Trophoblast cell (in vitro differentiated cells and primary cell): ENCODE measurements at regions not wholly inside any gene's neighbourhood (a gene's known extent, or its start where the extent isn't known, plus 50 kb on each side); places are given as distances from the start of the nearest gene placed in this dataset.

Experiments
- DNase-seq, 2 donors: peaks; one replicate each; pipeline ENCODE4 v3.0.0-alpha.2; 2016
- H2AFZ ChIP-seq: 2 replicates; pipeline ENCODE4 v1.6.1; 2013; ENCODE audit warnings: low read length, moderate library complexity, mild to moderate bottlenecking; ENCODE audit not compliant: insufficient read depth, poor library complexity
- H2AK5ac ChIP-seq: 2 replicates; pipeline ENCODE4 v1.6.1; 2013; ENCODE audit warnings: mild to moderate bottlenecking, low read length
- H2BK120ac ChIP-seq: 2 replicates; pipeline ENCODE4 v1.6.1; 2013; ENCODE audit warnings: low read length, mild to moderate bottlenecking, moderate library complexity; ENCODE audit not compliant: insufficient read depth, poor library complexity
- H2BK12ac ChIP-seq: 2 replicates; pipeline ENCODE4 v1.6.1; 2013; ENCODE audit warnings: mild to moderate bottlenecking, low read length, moderate library complexity
- H2BK5ac ChIP-seq: 2 replicates; pipeline ENCODE4 v1.6.1; 2013; ENCODE audit warnings: low read length, low read depth, moderate library complexity, mild to moderate bottlenecking; ENCODE audit not compliant: poor library complexity
- H3K14ac ChIP-seq: 2 replicates; pipeline ENCODE4 v1.6.1; 2013; ENCODE audit warnings: mild to moderate bottlenecking, low read length
- H3K18ac ChIP-seq: 2 replicates; pipeline ENCODE4 v1.6.1; 2013; ENCODE audit warnings: mild to moderate bottlenecking, low read length
- H3K23ac ChIP-seq: 2 replicates; pipeline ENCODE4 v1.6.1; 2013; ENCODE audit warnings: low read length
- H3K27ac ChIP-seq: 2 replicates; pipeline ENCODE4 v1.5.1; 2013; ENCODE audit warnings: low read depth, mild to moderate bottlenecking, inconsistent platforms, low read length, moderate library complexity
- H3K27me3 ChIP-seq: 2 replicates; pipeline ENCODE4 v1.6.1; 2013; ENCODE audit warnings: inconsistent platforms, mild to moderate bottlenecking, low read length, moderate library complexity; ENCODE audit not compliant: insufficient read depth
- H3K36me3 ChIP-seq, 2 experiments: 1 replicate in 1 of 2; 2 replicates in 1 of 2; pipeline ENCODE4 v1.6.1; 2013; ENCODE audit warnings: low read length in 2 of 2, mild to moderate bottlenecking in 2 of 2, moderate library complexity in 1 of 2; ENCODE audit not compliant: insufficient read depth in 2 of 2, control insufficient read depth in 1 of 2
- H3K4ac ChIP-seq: 2 replicates; pipeline ENCODE4 v1.6.1; 2013; ENCODE audit warnings: low read depth, mild to moderate bottlenecking, low read length, moderate library complexity
- H3K4me1 ChIP-seq, 2 experiments: 1 replicate in 1 of 2; 2 replicates in 1 of 2; pipeline ENCODE4 v1.6.1; 2013; ENCODE audit warnings: low read length in 2 of 2, mild to moderate bottlenecking in 2 of 2, moderate library complexity in 1 of 2; ENCODE audit not compliant: insufficient read depth in 2 of 2, control insufficient read depth in 1 of 2
- H3K4me2 ChIP-seq: 2 replicates; pipeline ENCODE4 v1.6.1; 2013; ENCODE audit warnings: inconsistent platforms, mild to moderate bottlenecking, low read length, moderate library complexity
- H3K4me3 ChIP-seq: 2 replicates; pipeline ENCODE4 v1.5.1; 2013; ENCODE audit warnings: mild to moderate bottlenecking, low read depth, low read length, inconsistent platforms
- H3K79me1 ChIP-seq: one replicate; pipeline ENCODE4 v1.6.1; 2013; ENCODE audit warnings: low read length
- H3K79me2 ChIP-seq: 2 replicates; pipeline ENCODE4 v1.6.1; 2013; ENCODE audit warnings: low read length, mild to moderate bottlenecking; ENCODE audit not compliant: control insufficient read depth, insufficient read depth, poor library complexity
- H3K9ac ChIP-seq: 2 replicates; pipeline ENCODE4 v1.6.1; 2013; ENCODE audit warnings: mild to moderate bottlenecking, low read length
- H3K9me3 ChIP-seq: 2 replicates; pipeline ENCODE4 v1.6.1; 2013; ENCODE audit warnings: low read depth, mild to moderate bottlenecking, control low read depth, inconsistent platforms, low read length; ENCODE audit not compliant: insufficient read depth
- H4K12ac ChIP-seq: 2 replicates; pipeline ENCODE4 v1.6.1; 2013; ENCODE audit warnings: low read depth, mild to moderate bottlenecking, low read length, moderate library complexity
- H4K8ac ChIP-seq: 2 replicates; pipeline ENCODE4 v1.6.1; 2013; ENCODE audit warnings: low read depth, mild to moderate bottlenecking, low read length, moderate library complexity
- H4K91ac ChIP-seq: one replicate; pipeline ENCODE4 v1.6.1; 2013; ENCODE audit warnings: low read depth, mild to moderate bottlenecking, low read length, moderate library complexity
- WGBS: extraction: QIAGEN DNeasy Blood & Tissue Kit; methylation state at CpG from one replicate; pipeline ENCODE4 v1.1.7; 2013; ENCODE audit warnings: missing lambda C conversion rate; ENCODE audit not compliant: insufficient read length, insufficient coverage; ENCODE audit errors: extremely low coverage; 5-methylcytosine and 5-hydroxymethylcytosine counted together

- no CpG with 5 or more reads among the region's 3 CpGs for WGBS
- no peak overlapping the region for H2BK120ac ChIP-seq
Measured at GRCh38 chr20:52577696-52578095, 386.1 kb upstream of the ZFP64 start.

GRCh38 chr20:52572687-52573086 is 381.1 kb upstream of the ZFP64 start:
- DNase-seq, result no peak
- no CpG with 5 or more reads among the region's 1 CpG for WGBS
- H2BK5ac ChIP-seq, result no peak overlapping the region

More at GRCh38 chr20:52577696-52578095, 386.1 kb upstream of the ZFP64 start:
- Histone ChIP-seq H3K27me3 (no peaks in the 10 kb centered on the region), H3K79me2 (no peaks in the 10 kb centered on the region), H2AK5ac (no peak overlapping the region), H3K4ac (no peak overlapping the region), H3K23ac (no peak overlapping the region), H2AFZ (no peak overlapping the region), H3K79me1 (no peaks in the 10 kb centered on the region), H3K9ac (no peak overlapping the region), H3K4me2 (no peak overlapping the region), H3K27ac (no peak overlapping the region), H3K4me1 (no peaks in the 10 kb centered on the region), H3K14ac (no peak overlapping the region), H3K36me3 (no peaks in the 10 kb centered on the region), H2BK12ac (no peak overlapping the region), H3K9me3 (peaks cover 1% of the 10 kb centered on the region), H3K18ac (no peak overlapping the region), H3K4me3 (no peak overlapping the region), H4K8ac (no peak overlapping the region), H4K12ac (no peak overlapping the region), H2BK5ac (no peak overlapping the region), H4K91ac (no peak overlapping the region)
- DNase-seq, result no peak

GRCh38 chr20:52569201-52569600 is 377.6 kb upstream of the ZFP64 start:
- DNase-seq, result no peak
- Histone ChIP-seq H4K91ac (no peak overlapping the region), H3K4me1 (peaks cover 0 to 3% of the 10 kb centered on the region in 2 experiments), H3K4me3 (no peak overlapping the region), H3K36me3 (no peaks in the 10 kb centered on the region), H2BK120ac (no peak overlapping the region), H3K23ac (no peak overlapping the region), H3K9ac (no peak overlapping the region), H2AK5ac (no peak overlapping the region), H2BK5ac (no peak overlapping the region), H3K9me3 (no peaks in the 10 kb centered on the region), H2AFZ (no peak overlapping the region), H2BK12ac (no peak overlapping the region), H3K4ac (no peak overlapping the region), H3K18ac (no peak overlapping the region), H3K79me2 (no peaks in the 10 kb centered on the region), H3K14ac (no peak overlapping the region), H3K27ac (no peak overlapping the region), H3K27me3 (no peaks in the 10 kb centered on the region), H4K8ac (no peak overlapping the region), H3K4me2 (no peak overlapping the region), H3K79me1 (peaks cover 2% of the 10 kb centered on the region), H4K12ac (no peak overlapping the region)
- WGBS, result no CpG with 5 or more reads among the region's 3 CpGs

More at GRCh38 chr20:52572687-52573086, 381.1 kb upstream of the ZFP64 start:
- Histone ChIP-seq H2BK120ac (no peak overlapping the region), H4K8ac (no peak overlapping the region), H3K18ac (no peak overlapping the region), H3K36me3 (no peaks in the 10 kb centered on the region), H3K4me3 (no peak overlapping the region), H4K91ac (no peak overlapping the region), H3K9me3 (peaks cover 1% of the 10 kb centered on the region), H3K79me1 (no peaks in the 10 kb centered on the region), H3K27me3 (no peaks in the 10 kb centered on the region), H2BK12ac (no peak overlapping the region), H3K23ac (no peak overlapping the region), H3K4me1 (no peaks in the 10 kb centered on the region), H3K14ac (no peak overlapping the region), H4K12ac (no peak overlapping the region), H3K4ac (no peak overlapping the region), H3K9ac (no peak overlapping the region), H3K4me2 (no peak overlapping the region), H3K27ac (no peak overlapping the region), H2AFZ (no peak overlapping the region), H2AK5ac (no peak overlapping the region), H3K79me2 (no peaks in the 10 kb centered on the region)

GRCh38 chr20:52565614-52566013 is 374.0 kb upstream of the ZFP64 start:
- no CpG with 5 or more reads among the region's 2 CpGs for WGBS

More at GRCh38 chr20:52565614-52566013, 374.0 kb upstream of the ZFP64 start:
- H3K4ac ChIP-seq, result no peak overlapping the region
- no peak overlapping the region for H3K23ac ChIP-seq
- no peak overlapping the region for H3K9ac ChIP-seq
- peaks cover 0 to 3% of the 10 kb centered on the region in 2 experiments for H3K4me1 ChIP-seq
- H3K79me2 ChIP-seq, result no peaks in the 10 kb centered on the region
- no peak overlapping the region for H3K14ac ChIP-seq
- no peaks in the 10 kb centered on the region for H3K27me3 ChIP-seq
- H2AFZ ChIP-seq, result no peak overlapping the region
- H2BK5ac ChIP-seq, result no peak overlapping the region
- no peak overlapping the region for H3K4me3 ChIP-seq
- H3K18ac ChIP-seq, result no peak overlapping the region
- H2BK12ac ChIP-seq, result peak overlapping the region; percentile 35
- H4K91ac ChIP-seq, result peak overlapping the region; percentile 11
- DNase-seq, result peak in 1 of 2 donors; percentile 28
- H3K9me3 ChIP-seq, result no peaks in the 10 kb centered on the region
- H2AK5ac ChIP-seq, result peak overlapping the region; percentile 42
- H4K8ac ChIP-seq, result no peak overlapping the region
- H4K12ac ChIP-seq, result no peak overlapping the region
- H2BK120ac ChIP-seq, result peak overlapping the region; percentile 53
- no peaks in the 10 kb centered on the region for H3K36me3 ChIP-seq
- H3K4me2 ChIP-seq, result no peak overlapping the region
- peaks cover 2% of the 10 kb centered on the region for H3K79me1 ChIP-seq
- no peak overlapping the region for H3K27ac ChIP-seq
